GM19035 (cell line): ENCODE measurements at regions not wholly inside any gene's neighbourhood (a gene's known extent, or its start where the extent isn't known, plus 50 kb on each side); places are given as distances from the start of the nearest gene placed in this dataset.

ENCODE experiments used
- ATAC-seq: cut with Tn5 transposase; IDR thresholded peaks from one replicate; pipeline ENCODE4 v1.9.1; 2021; ENCODE audit not compliant: unreplicated experiment

GRCh38 chr13:63554157-63554556, 2138.5 kb upstream of the PCDH20 start:
- ATAC-seq = no peak

GRCh38 chr13:63551731-63552130, 2136.1 kb upstream of the PCDH20 start:
- ATAC-seq = no peak

DNA sequence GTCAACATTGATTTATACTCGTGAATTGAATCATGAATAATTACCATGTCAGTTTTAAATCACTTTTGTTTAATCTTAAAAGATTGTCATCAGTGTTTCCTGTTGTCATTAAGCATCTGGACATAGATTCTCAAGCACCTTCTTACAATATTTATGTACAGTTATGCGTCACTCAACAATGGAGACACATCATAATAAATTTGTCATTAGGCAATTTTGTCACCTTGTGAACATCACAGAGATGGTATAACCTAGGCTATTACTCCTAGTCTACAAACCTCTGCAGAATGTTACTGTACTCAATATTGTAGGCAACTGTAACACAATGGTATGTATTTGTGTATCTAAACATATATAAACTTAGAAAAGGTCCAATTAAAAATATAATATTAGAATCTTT, 2130.9 kb upstream of the PCDH20 start:
- no peak for ATAC-seq

GRCh38 chr13:63542770-63543169, 2127.1 kb upstream of the PCDH20 start:
- ATAC-seq = no peak

GRCh38 chr13:63541336-63541735, 2125.7 kb upstream of the PCDH20 start:
- ATAC-seq = no peak

DNA sequence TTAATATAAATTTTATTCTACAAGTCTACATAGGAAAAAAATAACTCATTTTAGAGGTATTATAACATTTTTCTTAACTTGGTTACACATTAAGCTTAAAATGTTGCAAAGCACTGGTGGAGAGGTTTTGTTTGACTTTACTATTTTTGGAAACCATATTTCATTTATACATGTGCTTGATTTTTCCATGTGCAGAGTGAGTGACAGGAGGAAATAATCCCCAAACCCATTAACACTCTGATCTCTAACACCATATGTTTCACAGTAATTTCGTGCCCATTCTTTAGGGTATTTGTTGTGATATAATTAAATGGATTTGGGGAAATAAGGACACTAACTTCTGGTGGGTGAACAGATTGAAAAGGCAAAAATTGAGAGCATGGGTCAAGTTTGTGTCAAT, 2124.4 kb upstream of the PCDH20 start:
- ATAC-seq = no peak

GRCh38 chr13:63517371-63517770, 2101.7 kb upstream of the PCDH20 start:
- ATAC-seq = no peak

DNA sequence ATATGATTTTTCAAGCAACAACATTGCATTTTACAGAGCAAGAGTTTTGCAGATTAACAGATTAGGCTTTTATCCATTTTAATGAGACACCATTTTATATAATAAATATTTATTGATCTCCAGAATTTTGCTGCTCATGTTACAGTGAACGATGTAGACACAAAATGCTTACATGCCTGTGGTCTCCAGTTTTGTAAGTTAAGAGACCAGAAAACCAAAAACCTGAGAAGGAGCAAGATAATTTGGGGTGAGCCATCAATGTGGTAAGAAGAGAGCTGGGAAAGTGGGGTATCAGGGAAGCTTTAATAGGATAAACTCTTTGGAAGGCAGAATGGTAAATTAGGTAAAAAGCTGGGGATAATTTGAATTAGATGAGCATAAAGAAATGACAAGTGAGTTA, 2100.5 kb upstream of the PCDH20 start:
- ATAC-seq = no peak

DNA sequence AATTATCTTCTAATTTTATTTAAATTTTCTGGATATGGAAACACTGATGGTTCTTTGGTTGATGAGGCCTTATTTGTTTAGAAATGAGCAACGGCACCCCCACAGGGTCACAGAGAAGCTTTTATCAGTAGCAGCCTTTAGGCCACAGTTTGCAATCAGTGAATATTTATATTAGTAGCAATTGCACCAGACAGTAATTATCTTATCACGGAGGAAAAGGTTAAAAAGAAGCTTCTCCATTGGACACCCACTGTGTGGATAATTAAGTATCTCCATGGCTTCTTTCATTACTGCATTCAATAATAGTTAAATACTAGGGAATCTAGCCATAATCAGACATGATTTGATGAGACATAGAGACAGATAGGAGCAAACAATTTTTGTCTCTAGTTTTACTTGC, 2099.2 kb upstream of the PCDH20 start:
- no peak for ATAC-seq

DNA sequence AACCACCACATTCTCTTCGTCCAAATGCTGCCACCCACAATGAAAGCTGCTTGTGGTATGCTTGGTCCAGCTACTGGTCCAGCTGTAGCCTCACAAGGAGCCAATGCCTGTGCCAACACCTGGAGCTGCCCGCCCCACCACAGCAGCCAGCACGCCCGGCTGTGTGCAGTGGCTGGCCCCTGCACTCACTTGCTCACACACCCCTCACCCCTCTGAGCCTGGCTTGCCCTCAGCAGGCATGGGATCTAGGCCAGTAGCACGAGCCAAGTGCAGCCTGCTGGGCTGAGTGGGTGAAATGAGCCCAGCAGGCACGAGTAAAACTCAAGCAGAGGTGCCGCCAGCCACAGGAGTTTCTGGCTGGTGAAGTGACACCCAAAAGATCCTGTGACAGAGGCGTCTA, 2096.4 kb upstream of the PCDH20 start:
- no peak for ATAC-seq

GRCh38 chr13:63501702-63502101, 2086.1 kb upstream of the PCDH20 start:
- no peak for ATAC-seq

DNA sequence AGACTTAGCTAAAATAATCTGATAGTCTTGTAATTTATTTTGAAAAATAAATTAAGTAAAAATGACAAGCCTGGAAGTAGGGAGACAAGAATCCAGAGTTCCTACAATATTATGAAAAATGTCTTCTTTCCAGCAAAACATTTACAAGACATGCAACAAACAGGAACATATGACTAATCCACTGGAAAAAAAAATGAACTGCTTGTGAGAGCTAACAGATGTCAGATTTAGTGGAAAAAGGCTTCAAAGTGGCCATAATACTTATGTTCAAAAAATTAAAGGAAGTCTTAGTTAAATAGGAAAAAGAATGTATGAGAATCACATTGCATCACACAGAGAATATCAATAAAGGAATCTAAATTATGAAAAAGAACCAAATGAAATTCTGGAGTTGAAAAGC, 2082.0 kb upstream of the PCDH20 start:
- no peak for ATAC-seq

GRCh38 chr13:63492604-63493003, 2077.0 kb upstream of the PCDH20 start:
- no peak for ATAC-seq

DNA sequence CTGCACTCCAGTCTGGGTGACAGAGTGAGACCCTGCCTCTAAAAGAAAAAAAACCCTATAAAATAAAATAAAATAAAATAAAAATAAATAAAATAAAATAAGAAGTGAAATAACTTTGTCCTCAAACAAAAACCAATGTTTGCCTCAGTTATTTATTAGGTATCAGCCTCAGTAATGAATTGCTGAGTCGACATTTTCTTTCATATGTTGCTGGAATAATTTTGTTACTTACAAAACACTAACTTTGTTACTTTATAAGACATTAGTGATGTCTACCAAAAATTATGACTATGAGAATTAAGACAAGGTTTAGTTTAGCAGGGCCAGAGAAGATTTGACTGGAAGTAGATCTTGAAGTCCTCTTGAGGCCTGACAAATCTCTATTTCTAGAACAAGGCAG, 2074.5 kb upstream of the PCDH20 start:
- ATAC-seq = no peak

DNA sequence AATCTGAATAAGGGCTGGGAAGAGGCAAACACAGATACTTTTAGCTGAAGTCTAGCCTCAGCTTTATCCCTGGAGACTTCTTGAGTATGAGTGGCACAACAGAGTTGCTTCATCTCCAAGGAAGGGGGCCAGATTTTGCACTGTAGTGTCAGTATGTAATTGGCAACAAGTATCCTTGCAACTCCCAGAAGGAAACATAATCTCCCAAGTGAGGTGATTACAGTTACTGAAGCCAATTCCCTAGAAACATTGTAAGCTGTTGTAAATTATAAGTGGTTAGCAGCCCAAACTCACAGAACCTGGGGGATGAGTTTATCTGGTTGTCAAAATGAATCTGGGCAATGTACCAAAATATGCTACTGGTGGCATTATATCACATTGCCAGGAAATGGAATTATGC, 2065.7 kb upstream of the PCDH20 start:
- ATAC-seq = no peak

- ATAC-seq = no peak
Observed at GRCh38 chr13:63472711-63473110, 2057.1 kb upstream of the PCDH20 start.

GRCh38 chr13:63463782-63464610, 2048.3 kb upstream of the PCDH20 start:
- peak; percentile 94 for ATAC-seq

GRCh38 chr13:63460462-63461090, 2044.9 kb upstream of the PCDH20 start:
- ATAC-seq = no peak

DNA sequence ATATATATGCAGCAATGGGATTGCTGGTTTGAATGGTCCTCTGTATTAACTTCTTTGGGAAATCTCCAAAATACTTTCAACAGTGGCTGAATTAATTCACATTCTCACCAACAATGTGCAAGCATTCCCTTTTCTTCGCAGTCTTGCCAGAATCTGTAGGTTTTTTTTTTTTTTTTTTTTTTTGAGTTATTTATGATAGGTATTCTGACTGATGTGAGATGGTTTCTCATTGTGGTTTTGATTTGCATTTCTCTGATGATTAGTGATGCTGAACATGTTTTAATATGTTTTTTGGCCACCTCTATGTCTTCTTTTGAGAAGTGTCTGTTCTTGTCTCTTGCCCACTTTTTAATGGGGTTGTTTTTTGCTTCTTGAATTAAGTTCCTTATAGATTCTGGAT, 2041.5 kb upstream of the PCDH20 start:
- no peak for ATAC-seq

- no peak for ATAC-seq
Observed at GRCh38 chr13:63455938-63456337, 2040.3 kb upstream of the PCDH20 start.

DNA sequence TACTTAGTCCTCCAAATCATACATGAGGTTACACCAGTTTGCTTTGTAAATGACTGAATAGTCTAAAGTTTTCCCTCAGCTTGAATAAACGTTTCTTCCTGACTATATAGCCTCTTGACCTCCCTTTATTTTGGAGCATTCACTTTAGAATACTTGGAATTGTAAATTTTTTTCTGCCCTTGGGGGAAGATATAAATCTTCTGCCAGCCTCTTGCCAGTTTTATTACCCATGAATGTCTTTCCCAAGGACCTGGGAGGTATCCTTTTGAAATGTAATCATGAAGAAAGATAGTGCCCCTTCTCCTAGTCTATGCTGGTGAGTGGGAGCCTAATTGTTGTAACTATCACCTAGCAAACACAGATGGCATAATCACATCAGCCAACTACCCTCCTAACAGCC, 2033.9 kb upstream of the PCDH20 start:
- no peak for ATAC-seq

DNA sequence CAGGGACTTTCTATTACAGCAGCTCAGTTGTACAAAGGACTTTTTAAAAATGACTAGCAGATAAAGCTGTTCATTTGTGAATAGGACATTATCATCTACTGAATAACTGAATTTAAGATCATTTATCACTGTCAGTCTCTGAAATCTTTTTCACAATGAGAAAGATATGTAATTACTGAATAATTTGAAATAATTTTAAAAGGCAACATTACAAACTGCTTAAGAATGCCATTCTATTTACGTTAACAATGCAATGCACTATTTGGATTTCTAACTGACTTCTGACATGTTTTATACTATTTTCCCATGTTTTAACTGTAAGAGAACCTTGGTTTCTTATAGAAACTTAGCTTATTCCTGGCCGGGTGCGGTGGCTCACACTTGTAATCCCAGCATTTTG, 2033.0 kb upstream of the PCDH20 start:
- no peak for ATAC-seq

DNA sequence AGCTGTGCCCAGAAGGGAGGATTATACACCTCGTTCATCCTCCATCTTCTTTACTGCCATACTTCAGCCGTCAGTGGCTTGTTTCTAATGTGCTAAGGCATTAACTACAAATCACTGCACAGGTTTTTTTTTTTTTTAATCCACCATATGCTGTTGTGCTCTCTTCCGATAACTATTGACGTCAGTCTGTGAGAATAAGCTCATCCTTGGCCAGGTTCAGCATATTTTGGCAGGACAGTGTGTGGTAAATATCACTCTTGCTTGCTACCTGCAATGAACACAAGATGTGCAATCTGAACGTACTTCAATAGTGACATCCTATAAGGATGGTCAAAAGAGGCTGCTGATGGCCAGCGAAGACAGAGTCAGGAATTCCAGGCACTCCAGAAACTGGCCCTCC, 2030.7 kb upstream of the PCDH20 start:
- ATAC-seq = no peak
